Stimulated activated CD4-positive, alpha-beta T cell treated with anti-CD3 and anti-CD28 coated beads, Interleukin-2, amount 100 ng/mL, for 4 hours (primary cell): ENCODE measurements at regions not wholly inside any gene's neighbourhood (a gene's known extent, or its start where the extent isn't known, plus 50 kb on each side); places are given as distances from the start of the nearest gene placed in this dataset.

Experiments used
- DNase-seq: peaks from one replicate; pipeline ENCODE4 v3.0.0-alpha.2; 2020; ENCODE audit warnings: low read depth

- DNase-seq, result no peak
Measured at GRCh38 chr2:226383461-226383860, 416.2 kb downstream of the IRS1 start.

GRCh38 chr2:226380679-226381078, 418.9 kb downstream of the IRS1 start:
- no peak for DNase-seq

- no peak for DNase-seq
Measured at GRCh38 chr2:226378753-226379705, 420.6 kb downstream of the IRS1 start.

GRCh38 chr2:226376516-226377180, 423.0 kb downstream of the IRS1 start:
- no peak for DNase-seq

GRCh38 chr2:226366920-226367319, 432.7 kb downstream of the IRS1 start:
- no peak for DNase-seq

- DNase-seq, result no peak
Measured at GRCh38 chr2:226364217-226364616, 435.4 kb downstream of the IRS1 start.

- DNase-seq, result no peak
Measured at GRCh38 chr2:226362980-226363379, 436.6 kb downstream of the IRS1 start.

GRCh38 chr2:226360658-226361057, 439.0 kb downstream of the IRS1 start:
- no peak for DNase-seq

- DNase-seq, result no peak
Measured at GRCh38 chr2:226358688-226359087, 440.9 kb downstream of the IRS1 start.

- DNase-seq, result no peak
Measured at GRCh38 chr2:226357816-226358215, 441.8 kb downstream of the IRS1 start.

- DNase-seq, result no peak
Measured at GRCh38 chr2:226355600-226355999, 444.0 kb downstream of the IRS1 start.

GRCh38 chr2:226354434-226354833, 445.2 kb downstream of the IRS1 start:
- no peak for DNase-seq

- DNase-seq, result no peak
Measured at GRCh38 chr2:226352941-226353560, 446.6 kb downstream of the IRS1 start.

GRCh38 chr2:226351711-226352110, 447.9 kb downstream of the IRS1 start:
- DNase-seq, result no peak

- no peak for DNase-seq
Measured at GRCh38 chr2:226339616-226340015, 460.0 kb downstream of the IRS1 start.

GRCh38 chr2:226338825-226339224, 460.8 kb downstream of the IRS1 start:
- DNase-seq, result no peak

- no peak for DNase-seq
Measured at GRCh38 chr2:226337941-226338600, 461.5 kb downstream of the IRS1 start.

- no peak for DNase-seq
Measured at GRCh38 chr2:226336283-226336682, 463.3 kb downstream of the IRS1 start.

- DNase-seq, result no peak
Measured at GRCh38 chr2:226334981-226335720, 464.5 kb downstream of the IRS1 start.

- no peak for DNase-seq
Measured at GRCh38 chr2:226333388-226333787, 466.2 kb downstream of the IRS1 start.

GRCh38 chr2:226330206-226330605, 469.4 kb downstream of the IRS1 start:
- no peak for DNase-seq

GRCh38 chr2:226329180-226329579, 470.4 kb downstream of the IRS1 start:
- DNase-seq, result no peak
